SU-DHL-6 (cell line): ENCODE measurements at regions not wholly inside any gene's neighbourhood (a gene's known extent, or its start where the extent isn't known, plus 50 kb on each side); places are given as distances from the start of the nearest gene placed in this dataset.

Experiments
- CTCF ChIP-seq: fragments of 200-600 bp; sonication (generic); IDR thresholded peaks from one replicate; pipeline ENCODE4 v1.5.1; 2017; ENCODE audit warnings: antibody characterized with exemption, mild to moderate bottlenecking, low read length, moderate library complexity; ENCODE audit not compliant: insufficient read depth, poor library complexity, severe bottlenecking
- EZH2phosphoT487 ChIP-seq: fragments of 200-600 bp; sonication (generic), shearing (Covaris generic); conservative IDR thresholded peaks from 2 replicates; pipeline ENCODE4 v1.6.1; 2018; ENCODE audit warnings: mild to moderate bottlenecking, antibody characterized with exemption, low read length, moderate library complexity, mixed read lengths

GRCh38 chr4:11901089-11901488 lies 472.4 kb upstream of the HS3ST1 start:
- TF ChIP-seq CTCF (no peak), EZH2phosphoT487 (no peak)
